ENCODE measurements at regions not wholly inside any gene's neighbourhood (a gene's known extent, or its start where the extent isn't known, plus 50 kb on each side); places are given as distances from the start of the nearest gene placed in this dataset.
"Not testable (repeated sequence)": the region's sequence is repeated elsewhere in the genome, so short reads cannot be mapped to it uniquely, and the experiment has no call there.

DNA sequence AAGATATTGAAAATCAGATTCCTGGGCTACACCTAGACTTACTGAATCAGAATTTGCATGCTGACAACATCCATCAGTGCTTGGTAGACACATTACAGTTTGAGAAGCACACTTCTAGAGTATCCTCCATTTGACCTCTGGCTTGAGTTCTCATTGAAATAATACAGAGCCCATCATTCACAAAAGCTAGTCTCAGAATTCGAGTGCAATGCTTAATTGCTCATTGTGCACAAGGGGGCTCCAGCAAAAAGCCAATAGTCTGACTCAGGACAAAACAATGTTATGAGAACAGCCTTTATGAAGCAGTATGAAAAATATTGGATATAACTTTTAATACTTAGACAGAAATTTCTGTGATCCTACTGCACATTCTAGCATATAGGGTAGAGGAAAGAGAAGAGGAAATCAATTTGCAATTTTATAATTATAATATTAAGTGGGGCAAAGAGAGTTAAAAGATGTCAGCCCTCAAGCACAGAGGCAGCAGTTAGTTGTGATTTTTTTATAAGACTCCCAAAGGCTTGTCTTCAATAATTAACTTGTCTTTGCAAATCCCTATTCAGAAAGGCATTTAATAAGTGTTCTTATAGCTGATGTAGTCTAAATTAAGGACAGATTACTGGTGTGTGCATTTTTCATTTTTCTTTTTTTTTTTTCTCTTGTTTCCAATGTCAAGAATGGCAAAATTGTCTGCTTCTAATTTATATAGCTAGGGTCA lies 105.8 kb upstream of the ANK3 start:
- no peak for DNase-seq (ENCODE audit: extremely low read depth in 1 of 11, low read depth in 9 of 11, low spot score in 4 of 11)

DNA sequence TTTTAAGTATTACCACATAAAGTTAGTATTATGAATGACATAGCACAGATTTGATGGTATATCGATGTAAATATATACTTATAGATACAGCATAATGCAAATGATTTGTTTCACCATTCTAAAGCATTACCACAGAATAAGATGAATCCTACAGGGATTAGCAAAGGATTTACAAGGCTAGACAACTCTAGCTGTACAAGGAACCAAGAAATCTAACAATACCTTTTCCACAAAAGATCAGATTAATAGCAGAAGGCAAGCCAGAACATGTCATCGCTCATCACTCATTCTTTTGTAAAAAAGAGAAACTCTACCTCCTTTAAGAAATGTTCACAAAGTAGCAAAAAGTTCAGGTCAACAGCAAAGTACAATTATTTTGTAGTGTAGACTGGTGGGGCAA lies 105.1 kb upstream of the ANK3 start:
- no peak for DNase-seq (ENCODE audit: extremely low read depth in 1 of 11, low read depth in 9 of 11, low spot score in 4 of 11)

DNA sequence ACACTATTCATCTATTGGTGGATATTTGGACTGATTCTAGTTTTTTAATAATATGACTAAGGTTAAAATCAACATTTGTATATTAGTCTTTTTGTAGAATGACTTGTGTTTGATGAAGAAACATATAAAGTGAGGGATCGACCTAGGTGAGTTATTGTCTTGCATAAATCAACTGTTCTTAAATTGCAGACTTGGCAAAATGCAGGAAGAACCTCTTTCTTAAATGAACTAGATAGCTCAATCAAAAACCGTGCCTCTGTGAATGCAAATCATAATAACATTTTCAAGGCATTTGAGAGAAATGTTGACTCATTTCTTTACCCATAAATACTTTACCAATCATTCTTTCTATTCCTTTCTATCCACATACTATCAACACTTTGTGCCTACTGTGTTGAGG lies 101.5 kb upstream of the ANK3 start:
- no peak for DNase-seq (ENCODE audit: extremely low read depth in 1 of 11, low read depth in 9 of 11, low spot score in 4 of 11)

DNA sequence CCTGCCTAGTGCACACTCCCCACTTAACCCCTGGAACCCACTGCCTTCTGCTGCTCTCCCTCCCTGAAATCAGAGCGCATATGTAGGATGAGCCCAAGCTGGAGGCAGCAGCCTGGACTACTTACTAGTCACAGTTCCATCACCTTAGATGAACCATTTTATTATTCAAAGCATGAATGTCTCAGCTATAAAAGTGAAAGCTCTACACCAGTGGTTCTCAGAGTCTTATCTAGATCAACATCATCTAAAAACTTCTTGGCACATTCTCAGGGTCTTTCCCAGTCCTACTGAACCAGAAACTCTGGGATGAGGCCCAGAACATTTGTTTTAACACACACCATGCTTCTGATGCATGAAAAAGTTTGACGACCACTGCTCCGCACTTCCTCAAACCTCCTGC lies 100.3 kb upstream of the ANK3 start:
- DNase-seq (ENCODE audit: extremely low read depth in 1 of 11, low read depth in 9 of 11, low spot score in 4 of 11) = peak in 1 of 11 donors; percentile 9

DNA sequence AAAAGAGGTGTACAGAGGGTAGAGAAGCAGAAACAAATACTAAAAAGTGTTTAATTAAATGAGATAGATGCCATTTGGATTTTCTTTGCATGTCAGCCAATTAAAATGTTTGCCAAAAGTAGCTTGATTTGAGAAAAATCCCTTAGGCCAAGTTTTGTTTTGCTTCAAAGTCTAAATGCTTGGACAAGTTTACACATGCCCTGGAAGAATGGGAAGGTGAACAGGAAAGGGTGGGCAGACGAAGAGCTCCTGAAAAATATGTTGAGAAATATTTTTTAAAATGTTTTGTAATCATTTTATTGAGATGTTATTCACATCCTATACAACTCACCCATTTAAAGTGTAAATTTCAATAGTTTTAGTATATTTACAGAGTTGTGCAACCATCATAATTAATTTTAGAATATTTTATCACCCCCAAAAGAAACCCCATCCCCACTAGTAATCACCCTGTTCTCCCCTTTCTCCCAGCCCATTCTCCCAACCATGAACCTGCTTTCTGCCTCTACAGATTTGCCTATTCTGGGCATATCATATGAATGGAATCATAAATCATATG lies 98.5 kb upstream of the ANK3 start:
- no peak for DNase-seq (ENCODE audit: extremely low read depth in 1 of 11, low read depth in 9 of 11, low spot score in 4 of 11)

DNA sequence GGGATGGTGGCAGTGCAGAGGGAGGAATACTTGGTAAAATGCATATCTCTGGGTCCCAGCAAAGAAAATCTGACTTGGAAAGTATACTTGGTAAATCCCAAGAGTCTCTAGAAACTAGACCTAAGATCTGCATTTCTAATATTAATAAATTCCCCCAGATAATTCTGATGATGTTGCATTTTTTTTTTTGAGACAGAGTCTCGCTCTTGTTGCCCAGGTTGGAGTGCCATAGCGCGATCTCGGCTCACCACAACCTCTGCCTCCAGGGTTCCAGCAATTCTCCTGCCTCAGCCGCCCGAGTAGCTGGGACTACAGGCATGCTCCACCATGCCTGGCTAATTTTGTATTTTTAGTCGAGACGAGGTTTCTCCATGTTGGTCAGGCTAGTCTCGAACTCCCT lies 97.9 kb upstream of the ANK3 start:
- no peak for DNase-seq (ENCODE audit: extremely low read depth in 1 of 11, low read depth in 9 of 11, low spot score in 4 of 11)

DNA sequence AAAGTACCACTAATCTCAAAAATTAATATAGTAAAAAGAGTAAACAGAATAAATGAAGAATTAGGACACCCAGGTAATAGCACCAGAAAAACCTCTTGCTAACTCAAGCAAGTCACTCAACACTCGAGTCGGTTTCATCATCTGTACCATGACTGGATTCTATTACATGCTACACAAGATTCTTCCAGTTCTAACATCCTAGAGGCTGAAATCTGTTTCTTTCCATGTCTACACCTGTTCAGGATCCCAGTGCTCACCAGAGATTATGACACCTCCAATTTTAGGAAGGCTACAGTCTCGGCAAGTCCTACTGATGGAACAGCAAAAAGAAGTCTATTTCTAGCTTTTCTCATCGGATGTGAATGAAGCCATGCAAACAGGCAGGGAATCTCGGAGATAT lies 95.3 kb upstream of the ANK3 start:
- no peak for DNase-seq (ENCODE audit: extremely low read depth in 1 of 11, low read depth in 9 of 11, low spot score in 4 of 11)

DNA sequence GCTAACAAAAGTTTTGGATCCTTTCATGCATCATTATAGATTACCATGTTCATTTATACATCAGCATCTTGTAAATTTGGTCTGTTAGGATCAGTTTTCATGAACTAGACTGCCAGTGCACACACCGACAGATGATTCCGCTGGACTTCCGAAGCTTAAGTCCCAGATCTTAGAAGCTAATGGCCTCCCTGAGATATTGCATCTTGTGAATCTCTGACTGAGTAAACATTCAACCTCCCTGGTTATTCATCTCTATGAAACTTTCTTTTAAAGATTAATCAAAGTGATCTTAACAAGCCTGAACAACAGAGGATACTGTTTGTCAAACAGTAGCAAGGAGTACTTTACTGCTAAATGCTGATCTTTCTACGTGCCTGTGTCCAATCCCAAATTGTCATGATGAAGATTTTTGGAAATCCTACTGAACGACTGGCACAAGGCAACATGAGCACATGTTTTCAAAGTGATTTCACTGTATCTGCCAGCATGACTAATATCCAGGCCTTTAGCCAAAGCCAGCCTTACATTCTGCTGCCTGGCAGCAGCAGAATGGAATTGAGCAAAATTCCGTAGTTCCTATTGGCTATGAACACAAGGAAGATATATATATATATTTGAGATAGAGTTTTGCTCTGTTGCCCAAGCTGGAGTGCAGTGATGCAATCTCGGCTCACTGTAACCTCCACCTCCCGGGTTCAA lies 91.3 kb upstream of the ANK3 start:
- no peak for DNase-seq (ENCODE audit: extremely low read depth in 1 of 11, low read depth in 9 of 11, low spot score in 4 of 11)

DNA sequence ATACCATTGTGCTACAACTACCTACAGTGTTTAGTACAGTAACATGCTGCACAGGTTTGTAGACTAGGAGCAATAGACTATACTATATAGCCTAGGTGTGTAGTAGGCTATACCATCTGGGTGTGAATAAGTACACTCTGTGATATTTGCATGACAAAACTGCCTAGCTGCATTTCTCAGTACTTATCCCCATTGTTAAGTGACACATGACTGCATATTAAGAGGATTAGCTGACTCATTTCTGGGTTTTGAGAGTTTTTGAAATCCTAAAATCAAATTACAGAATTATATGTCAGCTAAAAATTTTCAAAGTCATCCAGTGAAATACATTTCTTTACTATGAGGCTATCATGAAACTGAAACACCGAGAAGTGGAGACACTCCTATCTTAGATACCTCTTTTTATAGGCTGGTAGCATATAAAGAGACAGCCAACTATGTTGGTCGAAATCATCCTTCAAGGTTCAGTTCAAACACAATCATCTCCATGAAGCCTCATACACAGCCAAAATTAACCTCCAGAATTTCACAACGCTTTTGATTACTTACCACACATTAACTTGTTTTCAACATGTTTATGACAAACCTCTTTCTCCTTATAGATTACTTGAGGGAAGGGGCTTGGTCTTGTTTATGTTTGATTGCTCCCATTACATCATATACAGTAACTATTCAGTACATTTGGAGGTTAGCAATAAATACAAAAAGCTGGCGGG lies 89.8 kb upstream of the ANK3 start:
- no peak for DNase-seq (ENCODE audit: extremely low read depth in 1 of 11, low read depth in 9 of 11, low spot score in 4 of 11)

DNA sequence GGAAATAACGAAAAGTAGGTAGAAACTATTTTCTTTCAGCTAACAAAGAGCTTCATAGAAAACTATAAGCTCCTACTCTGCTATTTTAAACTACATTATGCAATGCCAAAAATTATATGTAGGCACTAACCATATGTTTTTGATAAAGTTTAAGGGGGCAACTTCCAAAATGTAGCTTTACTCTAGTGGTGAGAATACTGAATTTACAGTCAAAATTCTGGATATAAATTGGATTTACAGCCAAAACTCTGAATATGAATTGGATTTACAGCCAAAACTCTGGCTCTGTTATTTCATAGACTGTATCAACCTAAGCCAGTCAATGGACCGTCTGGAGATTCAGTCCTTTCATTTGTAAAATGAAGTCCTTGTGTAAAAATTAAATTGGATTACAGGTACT lies 86.8 kb upstream of the ANK3 start:
- no peak for DNase-seq (ENCODE audit: extremely low read depth in 1 of 11, low read depth in 9 of 11, low spot score in 4 of 11)

DNA sequence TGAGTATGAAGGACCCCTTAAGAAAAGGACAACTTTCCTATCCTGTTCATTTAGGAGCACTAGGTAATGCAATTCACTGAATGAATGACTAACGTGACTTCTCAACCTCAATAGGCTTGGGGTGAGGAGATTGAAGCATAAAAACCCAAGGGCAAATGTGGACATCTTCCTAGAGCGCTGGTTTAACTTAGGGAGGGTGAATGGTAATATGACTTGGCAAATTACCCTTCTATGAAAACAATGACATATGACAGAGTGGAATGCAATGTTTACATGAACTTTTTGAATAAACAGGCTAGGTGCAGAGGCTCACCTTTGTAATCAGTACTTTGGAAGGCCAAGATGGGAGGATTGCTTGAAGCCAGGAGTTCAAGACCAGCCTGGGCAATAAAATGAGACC lies 83.9 kb upstream of the ANK3 start:
- no peak for DNase-seq (ENCODE audit: extremely low read depth in 1 of 11, low read depth in 9 of 11, low spot score in 4 of 11)

DNA sequence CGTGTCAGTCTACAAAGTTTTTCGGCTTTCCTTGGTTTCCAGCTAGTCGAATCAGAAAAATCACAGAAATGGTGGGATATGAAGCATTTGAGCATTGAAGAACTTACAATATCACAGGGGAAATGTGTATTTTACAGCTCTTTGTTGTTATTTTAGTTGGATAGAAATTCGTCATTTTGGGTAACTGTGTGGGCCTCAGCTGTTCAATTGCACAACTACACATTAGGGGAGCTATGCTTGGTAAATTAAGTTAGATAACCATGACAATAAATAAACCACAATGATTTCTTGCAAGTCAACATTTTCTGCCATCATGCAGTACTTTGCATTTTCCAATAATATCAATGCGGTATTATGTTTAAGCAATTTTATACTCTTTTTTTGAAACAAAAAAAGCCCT lies 80.4 kb upstream of the ANK3 start:
- no peak for DNase-seq (ENCODE audit: extremely low read depth in 1 of 11, low read depth in 9 of 11, low spot score in 4 of 11)

DNA sequence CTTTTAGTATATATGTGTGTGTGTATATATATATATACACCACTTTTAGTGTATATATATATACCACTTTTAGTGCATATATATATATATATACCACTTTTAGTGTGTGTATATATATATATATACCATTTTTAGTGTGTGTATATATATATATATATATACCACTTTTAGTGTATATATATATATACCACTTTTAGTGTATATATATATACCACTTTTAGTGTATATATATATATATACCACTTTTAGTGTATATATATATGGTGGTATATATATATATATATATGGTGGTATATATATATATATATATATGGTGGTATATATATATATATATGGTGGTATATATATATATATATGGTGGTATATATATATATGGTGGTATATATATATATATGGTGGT lies 79.5 kb upstream of the ANK3 start:
- not testable (repeated sequence) for DNase-seq (ENCODE audit: extremely low read depth in 1 of 11, low read depth in 9 of 11, low spot score in 4 of 11)

DNA sequence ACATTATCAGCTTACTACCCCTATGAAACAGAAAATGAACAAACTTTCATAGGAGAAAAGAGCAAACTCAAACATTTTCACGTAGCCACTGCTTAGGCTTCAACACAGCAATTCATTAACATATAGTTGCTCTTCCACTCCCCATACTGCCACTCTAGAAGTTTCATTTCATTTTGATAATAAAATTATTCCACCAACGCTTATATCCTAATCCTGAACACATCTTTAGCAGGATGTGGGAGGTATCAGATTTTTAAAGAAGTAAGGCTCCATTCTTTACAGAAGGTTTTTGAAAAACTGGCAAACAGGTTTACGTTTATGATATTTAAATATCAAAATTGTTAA lies 77.5 kb upstream of the ANK3 start:
- DNase-seq (ENCODE audit: extremely low read depth in 1 of 11, low read depth in 9 of 11, low spot score in 4 of 11) = no peak

DNA sequence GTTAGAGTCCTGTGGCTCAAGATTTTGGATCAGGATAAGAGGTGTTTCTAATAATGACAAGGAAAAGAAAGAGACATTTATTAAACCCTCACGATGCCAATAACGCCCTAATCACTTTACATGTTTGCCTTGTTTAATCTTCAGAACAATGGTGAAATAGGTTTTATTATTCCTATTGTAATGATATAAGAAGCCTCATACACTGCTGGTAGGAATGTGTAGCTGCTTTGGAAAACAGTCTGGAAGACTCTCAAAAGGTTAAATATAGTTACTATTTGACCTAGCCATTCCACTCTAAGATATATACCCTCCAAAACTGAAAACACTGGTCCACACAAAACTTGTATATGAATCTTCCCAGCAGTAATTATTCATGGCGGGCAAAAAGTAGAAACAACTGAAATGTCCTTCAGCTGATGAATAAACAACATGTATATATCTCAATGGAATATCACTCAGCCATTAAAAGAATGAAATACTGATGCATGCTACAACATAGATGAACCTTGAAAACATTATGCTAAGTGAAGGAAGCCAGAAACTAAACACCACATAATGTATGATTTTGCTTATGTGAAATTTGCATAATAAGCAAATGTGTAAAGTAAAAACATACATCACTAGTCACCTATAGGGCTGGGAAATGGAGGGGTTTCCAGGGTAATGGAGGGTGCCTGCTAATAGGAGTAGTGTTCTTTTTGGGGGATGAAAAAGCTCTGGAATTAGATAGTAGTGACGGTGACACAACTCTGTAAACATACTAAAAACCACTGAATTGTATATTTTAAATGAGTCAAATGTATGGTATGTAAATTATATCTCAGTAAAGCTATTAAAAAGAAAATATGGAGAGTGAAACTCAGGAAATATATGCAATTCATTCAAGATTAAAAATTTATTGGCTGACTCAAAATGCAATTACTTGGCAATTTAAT lies 76.9 kb upstream of the ANK3 start:
- DNase-seq (ENCODE audit: extremely low read depth in 1 of 11, low read depth in 9 of 11, low spot score in 4 of 11) = no peak

DNA sequence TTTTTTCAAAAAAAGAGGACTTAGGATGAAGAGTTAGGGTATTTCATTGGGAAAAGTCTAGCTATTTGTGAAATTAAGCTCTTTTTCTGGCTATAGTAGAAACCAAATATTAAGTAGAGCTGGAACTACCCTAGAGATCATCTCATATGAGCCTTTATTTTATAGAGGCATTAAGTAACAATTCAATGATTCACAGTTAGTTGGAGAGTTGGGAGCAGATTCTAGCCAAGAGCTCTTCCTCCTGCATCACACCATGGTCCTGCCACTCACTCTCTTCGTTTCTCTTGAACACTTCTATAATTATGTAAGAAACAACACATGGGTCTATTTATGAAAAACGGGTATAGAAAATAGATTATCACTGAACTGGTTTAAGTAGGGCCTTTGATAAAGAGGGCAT lies 76.1 kb upstream of the ANK3 start:
- DNase-seq (ENCODE audit: extremely low read depth in 1 of 11, low read depth in 9 of 11, low spot score in 4 of 11) = no peak

DNA sequence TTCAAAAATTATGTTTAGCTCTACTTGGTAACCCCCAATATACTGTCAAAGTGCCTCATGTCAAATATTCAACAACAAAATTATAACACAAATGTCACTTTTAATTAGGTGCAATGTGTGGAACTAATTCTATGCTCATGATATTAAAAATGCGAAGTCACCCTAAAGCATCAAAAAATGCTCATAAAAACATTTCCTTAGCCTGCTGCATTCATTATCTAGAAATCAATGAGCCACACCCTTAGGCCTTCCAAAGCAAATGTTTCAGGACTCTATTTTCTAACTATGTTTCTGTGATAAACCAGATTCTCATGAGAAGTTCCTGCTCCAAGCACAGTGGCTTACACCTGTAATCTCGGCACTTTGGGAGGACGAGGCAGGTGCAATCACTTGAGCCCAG lies 75.0 kb upstream of the ANK3 start:
- no peak for DNase-seq (ENCODE audit: extremely low read depth in 1 of 11, low read depth in 9 of 11, low spot score in 4 of 11)

DNA sequence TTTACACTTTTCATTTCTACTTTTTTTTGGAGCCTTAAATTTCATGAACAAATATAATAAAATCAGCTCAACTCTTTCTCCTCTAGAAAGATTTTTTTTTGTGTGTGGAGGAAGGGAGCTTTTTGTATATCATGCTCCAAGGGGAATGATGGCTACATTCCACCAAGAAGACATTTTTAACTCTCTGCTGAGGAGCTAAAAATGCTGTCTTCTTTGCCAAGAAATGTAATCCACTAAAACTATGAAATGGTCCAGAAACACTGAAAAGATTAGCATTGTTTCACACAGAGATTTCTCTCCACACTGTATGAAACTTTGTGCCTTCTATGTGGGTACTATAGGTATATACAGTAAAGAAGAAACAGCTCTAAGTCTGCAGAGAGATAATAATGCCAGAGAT lies 74.1 kb upstream of the ANK3 start:
- no peak for DNase-seq (ENCODE audit: extremely low read depth in 1 of 11, low read depth in 9 of 11, low spot score in 4 of 11)

DNA sequence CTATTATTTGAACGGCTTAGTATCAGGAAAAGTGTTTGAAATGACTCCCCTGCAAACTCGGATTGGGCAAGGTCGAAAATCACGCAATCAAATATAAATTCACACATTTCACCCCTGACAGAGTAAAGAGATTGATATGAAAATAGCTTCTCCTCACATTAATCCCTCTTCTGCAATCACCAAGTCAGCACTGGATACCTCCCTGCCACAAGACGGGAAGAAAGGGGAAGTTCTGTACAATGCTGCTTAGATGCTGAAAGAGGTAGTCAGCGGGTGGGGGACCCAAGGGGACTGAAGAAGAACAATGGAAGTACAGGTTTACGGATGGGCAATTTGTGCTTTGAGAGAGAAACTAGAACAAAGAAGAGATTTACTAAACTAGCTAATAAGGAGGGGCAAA lies 72.0 kb upstream of the ANK3 start:
- no peak for DNase-seq (ENCODE audit: extremely low read depth in 1 of 11, low read depth in 9 of 11, low spot score in 4 of 11)
